ENCODE measurements at regions not wholly inside any gene's neighbourhood (a gene's known extent, or its start where the extent isn't known, plus 50 kb on each side); places are given as distances from the start of the nearest gene placed in this dataset.

DNA sequence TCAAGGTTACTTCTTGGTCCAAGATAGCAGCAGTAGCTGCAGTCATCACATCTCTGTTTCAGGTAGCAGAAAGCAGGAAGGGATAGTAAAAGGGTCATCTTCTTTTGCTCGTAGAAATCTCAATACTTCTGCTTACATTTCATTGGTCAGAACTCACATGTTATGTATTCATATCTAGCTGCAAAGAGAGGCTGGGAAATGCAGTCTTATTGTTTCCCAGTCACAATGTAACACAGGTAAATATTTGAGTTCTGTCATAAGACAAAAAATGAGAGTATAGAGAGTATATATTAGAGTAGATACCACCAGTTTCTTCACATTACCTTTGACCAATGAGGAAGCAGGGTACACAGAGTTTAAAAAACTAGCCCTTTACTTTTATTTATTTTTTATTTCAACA, 132.4 kb upstream of the ITGA6 start:
- TF ChIP-seq, protein P1, sequence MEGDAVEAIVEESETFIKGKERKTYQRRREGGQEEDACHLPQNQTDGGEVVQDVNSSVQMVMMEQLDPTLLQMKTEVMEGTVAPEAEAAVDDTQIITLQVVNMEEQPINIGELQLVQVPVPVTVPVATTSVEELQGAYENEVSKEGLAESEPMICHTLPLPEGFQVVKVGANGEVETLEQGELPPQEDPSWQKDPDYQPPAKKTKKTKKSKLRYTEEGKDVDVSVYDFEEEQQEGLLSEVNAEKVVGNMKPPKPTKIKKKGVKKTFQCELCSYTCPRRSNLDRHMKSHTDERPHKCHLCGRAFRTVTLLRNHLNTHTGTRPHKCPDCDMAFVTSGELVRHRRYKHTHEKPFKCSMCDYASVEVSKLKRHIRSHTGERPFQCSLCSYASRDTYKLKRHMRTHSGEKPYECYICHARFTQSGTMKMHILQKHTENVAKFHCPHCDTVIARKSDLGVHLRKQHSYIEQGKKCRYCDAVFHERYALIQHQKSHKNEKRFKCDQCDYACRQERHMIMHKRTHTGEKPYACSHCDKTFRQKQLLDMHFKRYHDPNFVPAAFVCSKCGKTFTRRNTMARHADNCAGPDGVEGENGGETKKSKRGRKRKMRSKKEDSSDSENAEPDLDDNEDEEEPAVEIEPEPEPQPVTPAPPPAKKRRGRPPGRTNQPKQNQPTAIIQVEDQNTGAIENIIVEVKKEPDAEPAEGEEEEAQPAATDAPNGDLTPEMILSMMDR (IDR thresholded peaks at IDR 0.05), result no peak
- no peak for TF ChIP-seq EZH2 (IDR thresholded peaks at IDR 0.05; ENCODE audit: borderline replicate concordance, insufficient read depth, low read depth, low read length, poor library complexity, severe bottlenecking)
